GM21619 (cell line): ENCODE measurements at regions not wholly inside any gene's neighbourhood (a gene's known extent, or its start where the extent isn't known, plus 50 kb on each side); places are given as distances from the start of the nearest gene placed in this dataset.

Experiments used
- ATAC-seq: cut with Tn5 transposase; IDR thresholded peaks from one replicate; pipeline ENCODE4 v1.9.1; 2021; ENCODE audit not compliant: unreplicated experiment

DNA sequence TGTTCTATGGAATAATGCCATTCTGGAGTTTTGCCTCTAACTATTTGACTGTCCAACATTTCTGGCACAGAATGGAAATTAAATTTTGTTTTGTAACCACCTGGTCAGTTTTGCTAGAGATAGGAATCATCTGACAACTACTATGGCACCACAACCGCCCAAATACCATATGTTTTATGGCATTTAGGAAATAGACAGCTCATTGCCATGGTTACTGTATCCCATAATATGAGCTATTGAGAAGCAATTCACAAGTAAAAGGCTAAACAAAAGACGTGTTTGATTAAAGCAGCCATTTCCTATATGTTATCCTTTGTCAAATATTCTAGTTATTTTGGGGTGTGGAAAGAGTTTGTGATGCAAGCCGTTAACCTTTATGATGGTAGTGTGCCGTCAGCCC, 1105.3 kb upstream of the LCORL start:
- no peak for ATAC-seq

DNA sequence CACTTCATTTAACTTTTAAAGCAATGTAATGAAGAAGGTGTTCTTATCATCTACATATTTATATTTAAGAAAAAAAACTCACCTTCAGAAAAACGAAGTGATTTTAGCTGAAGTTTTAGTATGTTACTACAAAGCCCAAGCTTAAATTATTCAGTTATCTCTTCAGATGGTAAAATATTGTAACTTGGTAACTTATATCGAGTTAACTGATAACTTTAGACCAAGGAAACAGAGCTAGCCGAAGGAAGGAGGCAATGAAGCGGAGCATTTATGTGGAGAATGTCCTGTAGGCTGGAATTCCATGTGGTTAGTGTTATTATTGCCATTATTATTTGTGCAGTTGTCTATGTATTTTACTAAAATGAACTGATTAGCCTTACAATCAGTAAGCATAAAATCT, 1102.1 kb upstream of the LCORL start:
- no peak for ATAC-seq

DNA sequence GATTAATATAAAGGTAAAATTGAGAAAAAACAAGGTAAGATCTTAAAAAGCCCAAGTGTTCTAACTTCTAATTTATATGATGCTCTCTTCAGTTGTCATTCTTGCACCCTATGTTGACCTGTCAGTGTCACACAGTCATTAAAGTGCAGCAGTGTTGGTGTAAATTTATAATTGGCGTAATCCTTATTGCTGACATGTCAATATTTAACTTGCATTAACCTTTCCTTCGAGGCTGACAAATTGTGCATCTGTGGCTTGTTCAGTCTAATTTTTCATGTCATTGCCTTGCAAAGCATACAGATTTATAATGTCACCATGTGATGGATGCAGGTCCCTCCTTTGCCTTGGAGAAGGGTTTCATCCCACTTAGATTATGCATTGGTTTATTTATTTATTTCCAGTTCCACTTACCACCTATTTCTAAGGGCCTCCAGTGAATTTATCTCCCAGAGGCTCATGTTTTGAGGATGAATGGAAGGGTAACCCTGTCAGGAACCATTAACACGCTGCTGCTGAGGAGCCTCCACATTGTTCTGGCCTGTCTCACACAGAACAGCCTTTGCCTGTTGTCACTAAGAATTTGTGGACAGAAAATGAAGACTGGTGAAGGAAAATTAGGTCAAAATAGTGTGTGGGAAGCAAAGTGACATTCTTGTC, 1098.5 kb upstream of the LCORL start:
- no peak for ATAC-seq

DNA sequence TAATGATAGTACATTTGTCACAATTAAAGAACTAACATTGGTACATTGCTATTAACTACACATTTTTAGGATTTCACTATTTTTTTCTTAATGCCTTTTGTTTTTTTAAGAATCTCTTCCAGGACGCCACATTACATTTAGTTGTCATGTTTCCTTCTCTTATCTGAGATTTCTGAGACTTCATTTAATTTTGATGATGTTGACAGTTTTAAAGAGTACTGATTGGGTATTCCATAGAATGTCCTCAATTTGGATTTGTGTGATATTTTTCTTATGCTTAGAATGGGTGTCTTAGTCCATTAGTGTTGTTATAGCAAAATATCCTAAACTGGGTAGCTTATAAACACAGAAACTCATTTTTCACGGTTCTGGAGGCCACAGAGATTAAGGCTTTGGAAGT, 1095.5 kb upstream of the LCORL start:
- ATAC-seq: no peak

DNA sequence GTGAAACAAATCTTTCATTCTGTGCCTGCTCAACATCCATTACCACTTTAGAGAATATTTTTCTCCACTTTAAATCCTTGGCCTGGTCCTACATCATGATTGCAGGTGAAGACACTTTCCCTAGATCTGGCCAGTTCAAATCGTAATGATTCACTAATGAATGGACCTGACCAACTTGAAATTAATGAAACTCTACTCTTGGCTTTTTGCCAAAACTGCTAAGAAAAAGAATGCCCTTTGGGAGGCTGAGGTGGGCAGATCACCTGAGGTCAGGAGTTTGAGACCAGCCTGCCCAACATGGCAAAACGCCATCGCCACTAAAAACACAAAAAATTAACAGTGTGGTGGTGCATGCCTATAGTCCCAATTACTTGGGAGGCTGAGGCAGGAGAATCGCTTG, 1082.6 kb upstream of the LCORL start:
- no peak for ATAC-seq

DNA sequence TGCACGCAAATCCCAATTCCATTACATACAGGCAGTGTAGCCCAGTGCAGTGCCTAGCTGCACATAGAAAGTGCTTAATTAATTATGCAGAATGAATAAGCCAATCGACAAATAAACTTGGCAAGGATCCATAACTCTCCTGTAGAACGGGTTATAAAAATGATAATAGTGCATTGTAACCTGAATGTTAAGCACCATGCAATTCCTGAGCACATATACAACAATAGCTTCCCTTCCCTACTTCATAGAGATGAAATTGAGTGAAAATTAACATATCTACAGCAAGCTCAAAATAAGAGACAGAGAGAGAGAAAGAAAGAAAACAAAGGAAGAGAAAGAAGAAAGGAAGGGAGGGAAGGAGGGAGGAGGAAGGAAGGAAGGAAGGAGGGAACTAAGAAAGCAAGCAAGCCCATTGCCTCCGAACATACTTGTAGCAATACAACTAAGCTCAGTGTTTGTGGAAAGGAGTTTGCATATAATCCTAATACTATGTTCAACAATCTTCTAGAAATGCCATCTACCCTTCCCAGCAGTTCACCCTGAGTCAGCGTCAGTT, 1074.0 kb upstream of the LCORL start:
- no peak for ATAC-seq

DNA sequence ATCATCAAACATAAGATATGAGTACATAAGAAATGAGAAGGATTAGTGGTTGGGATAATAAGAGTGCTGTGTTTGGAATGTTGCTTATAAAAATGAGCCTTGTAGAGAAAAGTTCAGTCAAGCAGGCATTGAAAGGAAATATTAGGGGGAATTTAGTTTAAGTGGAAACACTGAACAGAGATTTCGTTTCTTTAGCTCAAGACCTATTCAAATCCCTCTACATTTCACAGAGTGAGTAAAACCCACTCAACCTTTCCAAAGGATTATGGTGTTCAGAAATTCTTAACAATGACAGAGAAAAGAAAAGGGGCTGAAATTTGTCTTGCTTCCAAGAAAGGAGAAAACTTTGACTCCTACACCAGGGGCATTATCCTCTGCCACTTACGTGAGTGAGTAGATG, 1072.4 kb upstream of the LCORL start:
- ATAC-seq: no peak

DNA sequence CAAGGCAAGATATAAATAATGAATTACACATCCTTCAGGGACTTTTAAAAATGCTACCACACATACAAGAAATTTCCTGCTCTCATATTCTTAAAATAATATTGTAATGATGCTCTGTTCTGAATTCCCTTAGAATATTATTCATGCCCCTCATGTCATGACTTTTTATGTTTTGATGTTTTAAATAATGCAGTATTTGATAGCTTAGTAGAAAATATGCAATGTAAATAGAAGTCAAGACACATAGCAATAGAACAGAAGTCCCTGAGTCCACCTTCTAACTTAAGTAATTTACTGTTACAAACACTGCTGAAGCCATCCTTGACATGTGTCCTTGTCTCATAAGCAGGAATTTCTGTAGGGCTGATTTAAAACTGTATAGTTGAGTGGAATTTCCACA, 1071.2 kb upstream of the LCORL start:
- no peak for ATAC-seq

DNA sequence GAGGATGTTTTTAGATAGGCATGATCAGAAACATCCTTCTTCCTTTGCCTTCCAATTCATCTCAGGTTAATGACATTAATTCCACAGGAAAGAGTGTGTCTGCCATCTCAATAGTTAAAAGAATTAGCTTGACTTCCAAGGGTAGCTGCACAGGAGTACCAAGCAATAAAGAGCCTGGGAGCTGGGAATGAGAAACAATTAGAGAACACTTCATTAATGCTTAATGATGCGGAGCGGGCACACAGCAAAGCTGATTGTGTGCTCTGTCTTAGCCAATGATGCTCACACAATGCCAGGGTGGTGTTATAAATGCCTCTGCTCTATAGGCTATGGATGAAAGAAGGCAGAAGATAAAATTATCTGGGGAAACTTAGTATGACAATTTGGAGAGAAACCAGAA, 1052.5 kb upstream of the LCORL start:
- ATAC-seq: no peak

DNA sequence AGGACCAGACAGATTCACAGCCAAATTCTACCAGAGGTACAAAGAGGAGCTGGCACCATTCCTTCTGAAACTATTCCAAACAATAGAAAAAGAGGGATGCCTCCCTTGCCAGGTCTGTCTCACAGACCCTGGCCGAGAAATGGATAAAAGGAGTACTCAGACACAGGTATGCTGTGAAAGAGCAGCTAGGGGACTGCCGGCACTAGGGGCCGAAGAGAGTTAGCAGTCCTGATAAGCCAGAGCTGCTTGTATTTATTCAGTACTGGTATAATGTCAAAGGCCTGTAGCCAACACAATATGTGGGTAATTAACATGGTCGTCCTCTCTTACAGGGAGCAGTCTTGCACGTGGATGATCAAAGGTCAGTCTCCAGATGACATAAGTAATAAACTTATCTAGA, 1042.1 kb upstream of the LCORL start:
- ATAC-seq: no peak

DNA sequence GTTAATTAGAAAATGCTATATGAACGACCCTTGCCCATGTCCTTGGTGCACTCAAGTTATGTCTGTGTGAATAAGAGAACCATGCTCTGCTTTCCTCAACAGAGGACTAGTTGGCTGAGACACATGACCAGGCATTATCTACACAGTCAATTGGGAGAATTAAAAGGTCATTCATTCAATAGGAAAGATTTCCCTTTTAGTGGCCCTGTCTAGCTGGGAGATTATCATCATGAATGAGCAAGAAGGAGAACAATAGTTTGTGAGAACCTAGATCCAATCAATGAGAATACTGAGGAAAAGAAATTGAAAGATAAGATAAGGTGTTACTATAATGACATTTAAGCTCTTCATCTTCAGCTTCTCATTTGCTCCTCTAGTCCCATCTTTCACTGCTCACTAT, 1033.4 kb upstream of the LCORL start:
- ATAC-seq: no peak

DNA sequence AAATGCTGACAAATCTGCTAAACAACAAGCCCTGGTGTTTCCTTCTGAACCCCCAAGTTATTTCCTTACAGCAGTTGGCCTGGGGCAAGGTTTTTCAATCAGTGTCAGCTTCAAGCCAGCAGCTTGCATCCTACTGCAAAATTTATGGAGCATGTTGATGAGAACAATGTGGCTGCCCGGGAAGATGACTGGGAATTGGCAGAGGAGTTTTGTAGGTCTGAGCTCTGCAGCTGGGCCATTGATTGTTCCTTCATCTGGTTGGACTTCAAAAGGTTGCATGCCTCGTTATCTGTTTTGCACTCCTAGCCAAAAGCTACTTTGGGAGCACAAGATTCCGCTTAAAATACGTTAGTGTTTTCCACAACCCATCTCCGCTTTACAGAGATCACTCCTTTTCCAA, 1030.3 kb upstream of the LCORL start:
- no peak for ATAC-seq

DNA sequence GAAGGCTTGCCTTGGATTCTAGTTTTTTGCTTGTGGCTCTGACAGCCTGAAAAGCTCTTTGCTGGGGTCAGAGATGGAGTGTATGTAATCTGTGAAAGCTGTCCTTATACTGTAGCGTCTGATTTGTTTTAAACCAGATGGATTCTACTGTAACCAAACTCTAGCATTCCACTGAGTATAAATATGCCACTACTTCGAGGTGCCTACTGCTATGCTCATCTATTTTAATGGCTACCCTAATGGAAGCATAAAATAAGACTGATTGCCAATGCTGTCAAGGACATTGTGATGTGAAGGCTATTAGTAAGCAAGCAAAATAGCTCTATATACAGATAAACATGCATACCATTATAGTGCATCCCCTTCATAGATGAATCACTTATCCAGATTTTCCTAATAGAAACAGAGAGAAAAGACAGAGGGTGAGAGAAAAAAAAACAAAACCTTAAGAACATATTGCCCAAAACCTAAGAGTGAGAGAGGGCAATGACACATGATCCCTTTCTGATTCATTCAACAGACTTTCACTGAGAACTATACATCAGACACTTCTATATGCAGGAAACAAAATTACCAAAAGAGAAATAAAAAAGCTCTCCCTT, 1025.8 kb upstream of the LCORL start:
- ATAC-seq: no peak

DNA sequence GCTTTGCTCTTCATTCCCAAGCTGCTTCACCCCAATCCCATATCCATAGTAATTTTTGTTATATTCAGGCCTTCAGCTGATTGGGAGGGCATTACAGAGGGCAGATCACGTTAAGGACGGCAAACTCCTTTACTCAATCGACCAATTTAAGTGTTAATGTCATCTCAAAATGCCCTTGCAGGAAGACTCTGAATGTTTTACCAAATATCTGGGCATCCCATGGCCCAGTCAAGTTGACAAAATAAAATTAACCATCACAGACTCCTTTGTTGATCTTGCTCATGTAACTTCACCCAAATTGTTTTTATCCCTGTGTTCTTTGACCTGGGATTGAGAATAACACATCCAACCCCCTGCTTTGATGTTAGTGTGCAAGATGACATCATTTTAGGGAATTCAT, 1018.3 kb upstream of the LCORL start:
- no peak for ATAC-seq

DNA sequence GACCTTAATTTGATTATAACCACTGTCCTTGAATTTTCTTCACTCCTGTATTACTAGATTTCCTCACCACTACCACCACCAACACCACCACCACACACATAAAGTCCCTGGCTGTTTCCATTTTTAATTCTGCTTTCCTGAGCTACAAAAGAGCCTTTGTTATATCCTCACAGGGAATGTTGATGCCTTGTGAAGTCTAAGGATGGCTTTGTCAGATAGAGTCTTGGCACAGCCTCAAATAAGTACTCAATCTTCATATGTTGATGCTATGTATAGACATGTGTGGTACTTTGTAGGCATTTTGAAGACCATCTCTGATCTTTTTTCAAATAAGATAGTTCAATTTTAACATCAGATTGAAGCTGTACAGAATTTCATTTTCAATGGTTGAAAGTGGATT, 1016.7 kb upstream of the LCORL start:
- no peak for ATAC-seq

DNA sequence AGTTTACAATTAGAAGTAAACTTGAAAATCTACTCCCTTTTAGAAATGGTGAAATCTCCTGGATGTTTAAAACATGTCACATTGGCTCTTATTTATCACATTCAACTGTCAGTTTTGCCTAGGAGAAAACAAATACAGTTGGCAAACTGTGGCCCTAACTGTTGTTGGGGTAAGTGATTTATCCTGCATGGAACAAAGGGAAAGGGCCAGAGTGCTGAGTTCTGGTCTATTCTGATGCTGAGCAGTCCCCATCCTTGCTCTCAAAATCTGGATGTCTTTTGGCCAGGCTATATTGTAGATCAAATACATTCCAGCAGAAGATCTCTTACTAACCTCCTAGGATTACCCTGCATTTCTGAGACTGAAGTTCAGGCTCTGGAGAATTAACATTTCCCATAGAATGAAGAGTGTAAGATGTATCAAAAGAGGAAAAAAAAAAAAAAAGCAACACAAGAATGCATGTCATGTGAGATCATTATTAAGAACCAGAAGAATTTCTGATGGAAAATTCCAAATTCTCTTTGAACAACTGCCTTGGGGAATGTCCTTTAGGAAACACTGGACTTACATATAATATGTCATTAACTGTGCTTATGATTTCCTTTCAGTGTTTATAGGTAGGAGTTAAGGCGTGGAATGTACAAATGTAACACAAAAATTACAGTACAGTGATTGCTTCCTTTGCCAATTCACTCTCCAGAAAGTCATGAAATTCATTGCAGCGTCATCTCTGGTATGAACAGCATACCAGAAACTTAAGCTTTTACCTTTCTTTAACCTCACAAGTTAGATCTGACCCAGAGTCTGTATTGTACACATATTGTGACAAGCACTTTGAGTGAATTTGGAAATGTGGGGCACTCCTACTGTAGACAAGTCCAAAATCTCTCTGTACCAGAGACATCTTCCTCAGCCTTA, 1012.5 kb upstream of the LCORL start:
- ATAC-seq: no peak

DNA sequence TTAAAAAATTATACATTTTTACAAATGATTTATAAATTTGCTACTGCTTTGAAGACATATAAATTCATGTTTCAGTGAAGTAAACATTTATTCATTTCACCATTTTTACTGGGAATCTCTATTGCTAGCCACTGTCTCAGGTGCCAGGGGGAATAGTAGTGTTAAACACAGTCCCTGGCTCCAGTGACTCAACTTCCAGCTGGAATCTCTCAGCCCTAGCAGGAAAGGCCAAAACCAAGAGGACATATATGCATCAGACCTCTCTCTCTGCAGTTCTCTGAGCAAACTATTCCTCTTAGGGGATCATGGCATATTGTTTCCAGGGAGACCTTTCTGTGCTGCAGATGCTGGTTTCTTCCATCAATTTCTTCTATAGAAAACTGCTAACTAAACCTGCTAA, 1009.0 kb upstream of the LCORL start:
- ATAC-seq: no peak

DNA sequence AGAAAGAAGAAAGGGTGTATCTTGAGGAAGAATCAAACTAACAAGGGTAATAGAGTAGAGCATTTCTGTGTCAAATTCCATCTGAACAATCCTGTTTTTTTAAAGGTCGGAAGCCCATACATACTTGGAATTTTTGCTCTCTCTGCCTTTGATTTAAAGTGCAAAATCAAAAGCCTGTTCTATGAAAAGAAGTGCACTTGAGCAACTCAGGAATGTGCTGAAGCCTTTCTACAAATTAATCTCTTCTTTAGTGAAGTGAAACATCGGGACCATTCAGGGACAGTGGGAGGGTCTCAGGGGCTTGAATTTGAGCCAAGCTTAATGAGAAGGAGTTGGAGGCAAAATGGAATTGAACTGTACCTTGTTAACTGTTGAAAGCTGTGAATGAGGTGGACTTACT, 1008.5 kb upstream of the LCORL start:
- ATAC-seq: no peak

DNA sequence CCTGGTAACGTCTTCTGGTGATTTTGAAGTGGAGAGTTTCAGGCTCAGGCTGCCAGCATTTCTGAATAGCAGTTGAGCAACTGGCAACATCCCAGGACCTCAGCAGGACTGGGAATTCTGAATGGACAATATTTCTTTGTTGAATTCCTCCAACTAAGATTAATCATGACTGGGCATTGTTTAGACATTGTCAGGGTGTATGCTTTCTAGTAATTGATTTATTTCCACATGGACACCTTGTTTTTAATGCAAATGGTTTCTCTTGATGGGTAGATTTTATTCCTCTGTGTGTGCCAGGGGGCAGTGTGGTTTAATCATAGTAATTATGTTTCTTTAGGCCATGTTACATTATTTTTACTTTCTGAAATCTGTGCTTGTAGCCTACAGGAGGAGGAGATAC, 1004.7 kb upstream of the LCORL start:
- no peak for ATAC-seq

DNA sequence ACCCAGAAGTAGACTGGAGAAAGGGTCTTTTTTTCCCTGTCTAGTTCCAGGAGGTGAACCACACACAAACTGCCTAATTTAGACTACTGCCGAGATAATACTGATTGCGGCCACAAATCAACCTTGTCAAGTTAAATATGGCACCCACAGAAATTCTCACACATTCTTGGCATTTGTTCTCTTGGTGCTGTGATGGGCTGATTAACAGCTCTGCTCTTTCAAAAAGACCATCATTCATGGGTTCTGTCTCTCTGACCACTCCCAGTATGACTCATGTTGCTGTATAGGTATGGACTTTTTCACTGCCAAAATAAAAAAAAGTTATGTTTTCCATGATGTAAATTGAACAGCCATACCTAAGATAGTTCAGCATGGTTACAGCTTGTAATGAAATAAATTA, 1003.5 kb upstream of the LCORL start:
- no peak for ATAC-seq

DNA sequence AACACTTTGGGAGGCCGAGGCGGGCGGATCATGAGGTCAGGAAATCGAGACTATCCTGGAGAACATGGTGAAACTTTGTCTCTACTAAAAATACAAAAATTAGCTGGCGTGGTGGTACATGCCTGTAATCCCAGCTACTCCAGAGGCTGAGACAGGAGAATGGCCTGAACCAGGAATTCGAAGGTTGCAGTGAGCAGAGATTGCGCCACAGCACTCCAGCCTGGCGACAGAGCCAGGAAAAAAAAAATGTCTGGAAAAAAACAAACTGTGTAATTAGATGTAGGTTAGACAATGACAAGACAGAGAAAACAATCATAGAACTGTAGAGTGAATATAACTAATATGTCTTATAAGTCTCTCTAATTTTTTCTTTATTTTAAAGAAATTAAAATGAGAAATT, 1002.5 kb upstream of the LCORL start:
- ATAC-seq: no peak

DNA sequence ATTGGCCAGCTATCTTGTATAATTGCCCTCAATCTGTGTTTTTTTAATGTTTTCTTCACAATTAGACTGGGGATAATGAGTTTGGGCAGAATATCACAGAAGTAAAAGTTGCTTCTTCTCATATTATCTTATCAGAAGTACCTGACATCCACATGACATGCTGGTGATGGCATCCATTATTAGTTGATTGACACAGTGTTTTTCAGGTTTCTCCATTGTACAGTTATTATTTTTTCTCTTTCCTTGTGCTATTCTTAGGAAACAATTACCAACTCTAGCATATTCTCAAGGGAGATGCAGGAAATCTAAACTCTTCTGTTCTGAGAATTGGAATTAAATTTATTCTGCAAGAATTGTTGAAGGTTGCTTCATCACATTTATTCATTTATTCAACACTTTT, 1000.1 kb upstream of the LCORL start:
- ATAC-seq: no peak
